Fibroblast of pulmonary artery (primary cell): ENCODE measurements at regions not wholly inside any gene's neighbourhood (a gene's known extent, or its start where the extent isn't known, plus 50 kb on each side); places are given as distances from the start of the nearest gene placed in this dataset.
A peak's percentile ranks its signal among the peaks of the same experiment; 100 is the strongest.

Experiments used
- DNase-seq: peaks from one replicate; pipeline ENCODE4 v3.0.0-alpha.2; 2010; ENCODE audit warnings: low read depth
- H3K4me3 ChIP-seq: replicated peaks from 2 replicates; pipeline ENCODE4 v1.5.1; 2011; ENCODE audit warnings: low read depth, mild to moderate bottlenecking, control low read depth, low read length, moderate library complexity
- CTCF ChIP-seq: IDR thresholded peaks from 2 replicates; pipeline ENCODE4 v1.5.1; 2011; ENCODE audit warnings: mild to moderate bottlenecking, control low read depth, low read length, inconsistent platforms; ENCODE audit errors: missing control alignments

- no peak for TF ChIP-seq CTCF
- no peak overlapping the region for H3K4me3 ChIP-seq
- peak; percentile 10 for DNase-seq
Measured at GRCh38 chr13:29993716-29994488, 143.5 kb upstream of the UBL3 start.

- H3K4me3 ChIP-seq = no peak overlapping the region
- DNase-seq = no peak
Measured at GRCh38 chr13:29993196-29993595, 142.8 kb upstream of the UBL3 start.

DNA sequence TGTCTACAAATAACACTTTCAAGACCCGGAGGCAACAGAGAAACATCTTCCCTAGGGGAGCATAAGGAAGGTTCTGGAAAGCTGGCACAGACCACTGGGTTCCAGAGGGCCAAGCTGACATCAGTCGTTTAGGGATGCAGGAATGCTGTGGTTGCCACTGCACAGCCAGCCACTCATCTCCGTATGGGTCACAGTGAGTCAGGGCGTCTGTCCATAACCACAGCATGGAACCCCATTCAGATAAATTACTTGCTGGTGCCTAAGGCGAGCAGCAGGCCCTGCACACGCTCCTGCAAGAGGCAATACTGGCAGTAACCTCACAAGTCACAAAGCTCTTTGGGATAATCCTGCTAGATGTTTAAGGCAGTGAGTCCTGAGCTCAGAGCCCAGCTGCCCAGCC lies 140.9 kb upstream of the UBL3 start:
- TF ChIP-seq CTCF = no peak
- DNase-seq = peak; percentile 25
- H3K4me3 ChIP-seq = no peak overlapping the region

More at GRCh38 chr13:29993196-29993595, 142.8 kb upstream of the UBL3 start:
- TF ChIP-seq CTCF = no peak

- TF ChIP-seq CTCF = no peak
- DNase-seq = no peak
- no peak overlapping the region for H3K4me3 ChIP-seq
Measured at GRCh38 chr13:29987340-29987739, 136.9 kb upstream of the UBL3 start.

GRCh38 chr13:29980339-29980738 lies 129.9 kb upstream of the UBL3 start:
- no peak for DNase-seq
- no peak overlapping the region for H3K4me3 ChIP-seq
- no peak for TF ChIP-seq CTCF

DNA sequence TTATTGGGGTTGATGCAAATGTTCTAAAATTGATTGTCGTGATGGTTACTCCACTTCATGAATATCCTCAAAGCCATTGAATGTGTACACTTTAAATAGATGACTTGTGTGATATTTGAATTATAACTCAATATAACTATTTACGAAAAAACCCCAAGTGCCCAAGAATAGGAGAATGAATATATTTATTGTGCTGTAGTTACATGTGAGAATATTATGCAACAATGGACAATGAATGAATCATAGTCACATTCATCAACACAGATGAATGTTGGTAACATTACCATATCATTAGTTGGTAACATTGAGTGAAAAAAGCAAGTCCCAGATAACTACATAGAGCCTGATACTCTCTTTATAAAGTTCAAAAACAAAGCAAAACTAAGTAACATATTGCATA lies 127.8 kb upstream of the UBL3 start:
- DNase-seq = peak; percentile 17
- TF ChIP-seq CTCF = no peak
- H3K4me3 ChIP-seq = no peak overlapping the region
